HG03064 (cell line): ENCODE measurements at regions not wholly inside any gene's neighbourhood (a gene's known extent, or its start where the extent isn't known, plus 50 kb on each side); places are given as distances from the start of the nearest gene placed in this dataset.

Experiments used
- ATAC-seq: cut with Tn5 transposase; IDR thresholded peaks from one replicate; pipeline ENCODE4 v1.9.1; 2021; ENCODE audit warnings: low read depth; ENCODE audit not compliant: unreplicated experiment

GRCh38 chr16:64008131-64008530 lies 1113.7 kb downstream of the CDH11 start:
- no peak for ATAC-seq

GRCh38 chr16:64004116-64004515 lies 1117.7 kb downstream of the CDH11 start:
- no peak for ATAC-seq

DNA sequence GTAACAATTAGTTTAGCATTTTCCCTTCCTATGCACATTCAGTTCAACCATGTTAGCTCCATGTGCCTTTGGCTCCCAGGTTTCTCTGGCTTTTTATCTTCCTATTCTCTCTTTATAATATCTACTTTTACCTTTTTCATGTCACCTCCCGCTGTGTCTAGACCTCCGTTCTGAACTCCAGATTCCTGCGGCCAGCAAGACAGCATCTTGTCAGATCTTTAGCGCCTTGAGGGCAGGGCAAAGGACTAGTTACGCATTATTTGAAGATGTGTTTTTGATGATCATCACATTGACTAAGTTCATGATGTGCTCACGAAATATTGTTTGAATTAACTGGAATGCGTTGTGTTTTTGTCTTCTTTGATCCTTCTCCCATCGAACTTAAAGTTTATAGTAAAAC lies 1126.8 kb downstream of the CDH11 start:
- no peak for ATAC-seq

DNA sequence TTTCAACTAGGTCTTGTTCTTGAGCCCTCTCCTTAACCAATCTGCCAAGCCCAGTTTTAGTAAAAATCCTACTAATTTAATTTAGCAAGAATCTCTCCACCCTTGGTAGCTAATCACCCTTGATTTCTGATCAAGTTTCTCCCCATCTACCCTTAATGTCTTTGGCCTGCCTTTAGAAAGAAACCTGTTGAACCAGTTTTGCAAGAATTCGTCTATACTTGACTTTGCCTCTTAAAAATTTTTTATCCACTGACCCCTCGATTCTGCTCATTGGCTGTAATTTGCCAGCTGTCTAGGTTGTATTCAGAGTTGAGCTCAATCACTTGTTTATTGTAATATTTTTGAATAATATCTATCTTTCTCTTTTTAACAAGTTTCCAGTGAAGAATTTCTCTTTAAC lies 1138.5 kb downstream of the CDH11 start:
- no peak for ATAC-seq

DNA sequence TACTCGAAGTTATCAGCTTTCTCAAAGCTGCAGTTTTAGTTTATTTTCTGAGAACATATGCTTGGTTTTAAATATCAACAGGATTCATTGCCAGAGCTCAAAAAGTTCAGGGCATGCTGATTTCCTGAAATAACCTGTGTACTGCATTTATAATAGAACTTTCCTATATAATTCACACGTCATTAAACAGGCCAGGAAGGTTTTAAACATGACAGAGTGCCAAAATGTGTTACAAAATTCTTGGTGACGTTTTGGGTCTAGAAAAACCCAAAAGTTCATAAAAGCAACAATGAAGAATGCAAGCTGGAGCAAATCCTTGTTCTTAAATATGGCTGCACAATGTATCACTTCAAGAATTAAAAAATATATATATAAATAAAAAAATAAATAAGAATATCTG lies 1139.1 kb downstream of the CDH11 start:
- ATAC-seq = no peak

DNA sequence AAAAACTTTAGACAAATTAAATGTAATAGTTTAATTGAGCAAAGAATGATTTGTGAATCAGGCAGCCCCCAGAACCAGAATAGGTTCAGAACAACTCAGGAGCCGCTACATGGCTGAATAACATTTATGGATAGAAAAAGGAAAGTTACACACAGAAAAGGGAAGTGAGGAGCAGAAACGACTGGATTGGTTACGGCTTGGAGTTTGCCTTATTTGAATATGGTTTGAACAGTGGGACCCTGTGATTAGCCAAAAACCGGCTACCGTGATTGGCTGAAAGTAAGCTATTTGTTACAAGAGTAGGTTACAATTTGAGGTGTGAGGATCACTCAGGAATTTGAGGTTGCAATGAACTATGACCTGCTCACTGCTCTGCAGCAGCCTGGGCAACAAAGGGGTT lies 1139.8 kb downstream of the CDH11 start:
- no peak for ATAC-seq

- ATAC-seq = no peak
Observed at GRCh38 chr16:63981639-63982038, 1140.2 kb downstream of the CDH11 start.

DNA sequence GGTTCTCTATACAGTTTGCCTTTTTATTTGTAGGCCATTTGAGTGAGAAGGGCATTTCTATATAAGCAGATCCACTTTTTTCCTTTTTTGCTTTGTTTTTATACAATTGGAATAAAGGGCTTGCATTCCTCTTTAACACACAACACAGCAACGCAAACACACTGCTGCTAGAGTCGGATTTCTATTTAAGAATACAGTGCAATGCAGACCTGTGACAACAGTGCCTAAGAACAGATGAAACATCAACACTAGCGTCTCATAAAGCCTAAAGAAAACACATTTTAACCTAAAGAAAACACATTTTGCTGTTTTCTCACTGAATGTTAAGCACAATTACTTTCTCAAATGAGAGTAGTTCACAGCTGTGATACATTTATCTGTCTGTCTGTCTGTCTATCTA lies 1141.1 kb downstream of the CDH11 start:
- no peak for ATAC-seq

- no peak for ATAC-seq
Observed at GRCh38 chr16:63978240-63978639, 1143.6 kb downstream of the CDH11 start.

GRCh38 chr16:63976345-63976744 lies 1145.5 kb downstream of the CDH11 start:
- ATAC-seq = no peak

DNA sequence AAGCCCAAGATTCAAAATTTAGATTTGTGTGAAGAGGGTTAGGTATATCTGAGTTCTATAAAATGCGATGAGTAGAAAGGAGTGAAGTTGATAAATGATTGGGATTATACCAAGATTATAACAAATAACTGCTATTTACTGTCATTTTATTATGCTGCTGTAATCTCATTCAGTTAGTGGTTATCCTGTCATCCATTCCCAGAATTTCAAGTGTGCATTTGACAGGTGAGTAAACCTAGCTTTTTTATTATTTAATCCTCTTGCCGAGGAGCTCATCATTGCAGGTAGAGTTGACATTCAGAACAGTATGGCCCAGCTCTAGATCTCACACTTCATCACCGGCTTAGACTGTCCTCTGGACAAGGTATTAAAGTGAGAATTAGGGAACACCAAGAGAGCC lies 1146.2 kb downstream of the CDH11 start:
- no peak for ATAC-seq

GRCh38 chr16:63967966-63968365 lies 1153.9 kb downstream of the CDH11 start:
- ATAC-seq = no peak

DNA sequence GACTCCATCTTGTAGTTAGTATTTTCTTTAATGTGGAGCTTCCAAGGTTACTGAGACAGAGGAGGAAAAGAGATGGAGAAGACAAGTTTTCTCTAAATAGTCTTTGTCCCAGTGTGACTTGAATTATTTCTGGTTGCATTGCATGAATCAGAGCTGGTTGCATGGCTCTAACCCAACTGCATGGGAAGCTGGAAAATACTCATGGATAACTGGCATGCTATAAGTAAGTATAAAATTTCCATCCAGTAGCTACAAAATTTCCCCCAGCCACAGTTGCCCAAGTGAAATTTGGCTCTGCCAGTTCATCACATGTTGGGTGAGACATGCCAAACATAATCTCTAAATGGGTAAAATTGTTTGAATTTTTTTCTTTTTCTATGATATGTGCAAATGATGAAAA lies 1161.5 kb downstream of the CDH11 start:
- no peak for ATAC-seq

DNA sequence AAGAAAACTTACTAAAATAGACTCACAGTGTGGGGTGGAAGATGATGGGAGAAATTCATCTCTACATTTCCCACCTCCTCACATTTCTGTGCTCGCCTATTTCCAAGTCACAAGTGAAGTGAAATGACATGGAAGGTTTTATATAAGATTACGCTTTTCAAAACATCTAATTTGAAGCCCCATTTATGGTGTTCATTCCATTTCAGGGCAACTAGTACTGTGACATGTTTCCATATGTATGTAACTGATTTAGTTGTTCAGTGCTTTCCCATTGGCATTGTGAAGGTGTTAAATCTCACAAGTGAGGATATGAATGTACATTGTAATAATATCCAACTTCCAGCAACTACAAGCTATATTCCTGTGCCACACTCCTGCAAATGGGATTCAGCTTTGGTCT lies 1174.8 kb downstream of the CDH11 start:
- no peak for ATAC-seq

DNA sequence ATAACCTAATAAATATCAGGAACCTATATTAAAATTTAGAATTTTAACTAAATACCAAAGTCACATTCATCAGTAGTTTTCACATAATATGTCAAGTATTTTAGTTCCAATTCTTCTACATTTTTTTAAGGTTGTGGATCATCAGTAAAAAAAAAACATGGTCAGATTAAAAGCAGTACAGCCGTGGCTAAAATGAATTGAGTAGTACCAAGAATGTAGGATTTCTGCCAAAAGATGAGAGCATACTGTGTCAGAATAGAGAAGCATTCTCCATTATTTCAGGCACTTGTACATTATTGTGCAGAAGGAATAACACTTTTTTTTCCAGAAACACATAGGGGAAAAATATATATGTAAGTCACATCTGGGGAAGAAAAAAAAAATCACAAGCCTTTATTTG lies 1176.1 kb downstream of the CDH11 start:
- no peak for ATAC-seq

- ATAC-seq = no peak
Observed at GRCh38 chr16:63943566-63943965, 1178.3 kb downstream of the CDH11 start.

GRCh38 chr16:63938661-63939060 lies 1183.2 kb downstream of the CDH11 start:
- ATAC-seq = no peak

DNA sequence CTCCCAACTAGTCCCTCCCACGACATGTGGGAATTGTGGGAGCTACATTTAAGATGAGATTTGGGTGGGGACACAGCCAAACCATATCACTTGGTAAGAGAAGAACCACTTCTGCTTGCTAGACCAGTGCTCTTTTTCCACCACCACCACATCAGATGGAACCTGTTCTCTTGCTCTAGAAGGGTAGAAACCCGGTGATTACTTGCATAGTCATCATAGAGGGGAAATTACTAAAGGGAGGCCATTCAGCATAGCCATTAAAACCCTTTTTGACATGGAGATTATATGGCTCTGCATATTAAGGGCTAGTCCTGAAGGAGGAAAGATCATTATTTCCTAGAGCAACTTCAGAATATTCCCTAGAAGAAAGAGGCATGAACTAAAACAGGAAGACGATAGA lies 1188.0 kb downstream of the CDH11 start:
- ATAC-seq = no peak

- no peak for ATAC-seq
Observed at GRCh38 chr16:63928421-63928820, 1193.4 kb downstream of the CDH11 start.

DNA sequence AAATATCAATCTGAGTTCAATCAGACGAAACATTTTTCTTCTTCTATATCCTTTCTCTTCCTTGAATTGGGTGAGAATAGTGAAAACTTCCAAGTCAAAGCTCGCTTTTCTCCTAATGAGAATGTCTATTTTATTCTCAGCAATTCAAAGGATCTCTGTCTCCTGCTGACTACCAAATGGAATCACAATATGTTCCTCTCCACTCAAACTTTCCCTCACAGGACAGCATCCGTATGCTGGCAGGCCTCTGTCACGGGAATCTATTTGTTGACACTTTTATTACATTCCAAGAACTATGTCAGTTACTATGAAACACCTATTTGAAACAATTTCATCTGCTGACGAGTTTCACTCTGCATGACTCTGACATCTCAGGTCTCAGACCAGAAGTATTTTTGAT lies 1196.6 kb downstream of the CDH11 start:
- no peak for ATAC-seq

GRCh38 chr16:63922560-63922959 lies 1199.3 kb downstream of the CDH11 start:
- ATAC-seq = no peak

GRCh38 chr16:63921737-63922295 lies 1200.0 kb downstream of the CDH11 start:
- no peak for ATAC-seq

GRCh38 chr16:63913290-63913689 lies 1208.6 kb downstream of the CDH11 start:
- no peak for ATAC-seq
